HG03139 (cell line): ENCODE measurements at regions not wholly inside any gene's neighbourhood (a gene's known extent, or its start where the extent isn't known, plus 50 kb on each side); places are given as distances from the start of the nearest gene placed in this dataset.
"Not testable (repeated sequence)": the region's sequence is repeated elsewhere in the genome, so short reads cannot be mapped to it uniquely, and the experiment has no call there.

Source experiments
- ATAC-seq: cut with Tn5 transposase; IDR thresholded peaks from one replicate; pipeline ENCODE4 v1.9.1; 2021; ENCODE audit not compliant: unreplicated experiment

DNA sequence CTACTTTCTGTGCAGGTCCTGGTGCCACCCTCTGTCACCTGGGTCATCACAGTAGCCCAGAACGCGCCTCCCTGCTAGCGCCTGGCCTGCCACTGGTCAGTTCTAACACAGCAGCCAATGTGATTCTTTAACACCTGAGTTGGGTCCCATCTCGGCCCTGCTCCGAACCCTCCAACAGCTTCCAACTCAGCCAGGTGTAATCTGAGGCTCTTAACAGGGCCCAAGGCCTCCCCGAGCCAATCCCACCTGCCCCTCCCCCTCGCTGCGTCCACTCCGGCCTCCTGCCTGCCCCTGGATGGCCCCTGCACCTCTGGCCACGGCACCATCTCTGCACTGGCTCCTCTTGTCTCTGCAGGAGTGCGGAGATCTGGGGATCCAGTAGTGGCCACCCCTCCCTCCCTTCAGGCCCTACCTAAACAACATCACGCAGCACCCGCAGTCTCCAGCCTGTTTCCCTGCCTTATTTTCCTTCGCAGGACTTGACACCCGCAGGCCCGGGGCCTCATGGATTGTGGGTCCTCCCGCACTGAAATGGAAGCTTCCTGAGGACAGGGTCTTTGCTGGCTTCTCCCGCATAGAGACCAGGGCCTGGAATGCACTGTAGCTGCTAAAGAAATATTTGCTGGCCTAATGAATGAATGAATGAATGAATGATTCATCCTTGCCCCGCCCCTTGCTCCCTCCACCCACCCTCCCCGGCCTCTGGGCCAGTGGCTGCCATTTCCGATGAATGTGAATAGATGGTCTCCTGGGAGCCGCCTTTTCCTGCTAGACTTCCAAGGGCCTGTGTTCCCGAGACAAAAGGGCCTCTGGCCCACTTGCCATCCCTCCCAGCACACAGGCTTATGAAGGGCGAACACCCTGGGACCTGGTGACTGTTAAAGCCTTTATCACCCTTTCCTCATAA, 174.8 kb upstream of the FOXF1 start:
- no peak for ATAC-seq

- ATAC-seq = no peak
These were observed 173.2 kb upstream of the FOXF1 start for GRCh38 chr16:86337138-86337537.

GRCh38 chr16:86337581-86338402, 172.5 kb upstream of the FOXF1 start:
- no peak for ATAC-seq

DNA sequence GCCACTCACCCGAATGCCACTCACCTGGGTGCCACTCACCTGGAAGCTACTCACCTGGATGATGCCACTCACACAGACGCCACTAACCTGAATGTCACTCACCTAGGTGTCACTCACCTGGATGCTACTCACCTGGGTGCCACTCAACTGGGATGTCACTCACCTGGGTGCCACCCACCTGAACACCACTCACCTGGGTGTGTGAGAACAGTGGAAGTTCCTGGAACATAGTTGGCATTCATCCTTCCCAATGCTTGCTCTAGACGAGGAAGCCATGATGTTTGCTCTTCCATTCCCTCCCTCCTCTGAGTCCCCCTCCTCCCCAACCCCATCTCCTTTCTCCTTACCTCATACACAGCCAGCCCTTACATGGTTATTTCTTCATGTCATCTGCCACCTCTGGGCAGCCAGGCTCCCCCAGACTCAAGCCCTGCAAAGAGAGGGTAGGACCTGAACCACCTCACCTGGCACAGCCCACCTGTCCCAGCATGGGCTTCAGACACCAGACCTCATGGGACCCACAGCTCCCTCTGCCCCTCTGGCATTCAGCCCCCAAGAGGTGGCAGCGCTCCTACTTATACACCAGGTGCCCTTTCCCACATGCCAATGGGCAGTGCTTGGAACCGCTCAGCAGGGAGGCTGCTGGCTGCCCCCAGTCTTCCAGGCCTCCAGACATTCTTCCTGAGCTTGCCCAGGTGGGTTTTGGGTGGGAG, 171.8 kb upstream of the FOXF1 start:
- no peak for ATAC-seq

- ATAC-seq = no peak
These were observed 168.0 kb upstream of the FOXF1 start for GRCh38 chr16:86342161-86342834.

- no peak for ATAC-seq
These were observed 167.1 kb upstream of the FOXF1 start for GRCh38 chr16:86343027-86343795.

GRCh38 chr16:86343796-86344585, 166.3 kb upstream of the FOXF1 start:
- ATAC-seq = no peak

DNA sequence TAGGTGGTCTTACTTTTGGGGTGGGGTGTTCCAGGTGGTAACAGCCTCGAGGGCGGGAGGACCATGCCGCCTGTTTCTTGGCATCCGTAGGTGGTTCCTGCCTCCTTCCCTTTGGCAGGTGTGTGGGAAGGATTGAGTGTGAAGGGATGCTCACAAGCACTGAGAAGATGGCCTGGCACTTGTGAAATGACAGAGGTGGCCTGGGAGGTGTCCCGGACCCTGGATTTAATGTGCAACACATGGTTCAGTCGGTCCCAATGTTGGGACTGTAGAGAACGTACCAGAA, 165.8 kb upstream of the FOXF1 start:
- no peak for ATAC-seq

GRCh38 chr16:86344881-86345280, 165.4 kb upstream of the FOXF1 start:
- no peak for ATAC-seq

DNA sequence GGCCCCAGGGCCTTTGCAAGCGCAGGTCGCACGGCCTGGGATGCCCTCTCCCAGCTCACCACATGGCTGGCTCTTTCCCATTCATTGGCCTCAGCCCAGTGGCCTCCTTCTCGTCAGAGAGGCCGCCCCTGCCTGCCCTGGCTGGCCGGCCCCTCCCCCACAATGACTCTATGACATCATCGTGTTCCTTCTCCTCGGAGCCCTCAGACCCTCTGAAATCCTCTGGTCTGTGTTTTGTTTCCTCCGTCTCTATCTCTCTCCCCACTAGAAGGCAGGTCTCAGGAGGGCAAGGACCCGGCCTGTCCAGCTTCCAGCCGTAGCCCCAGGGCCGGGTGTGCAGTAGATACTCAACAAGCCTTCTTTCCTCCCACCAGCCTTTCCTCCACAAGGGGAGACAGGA, 164.8 kb upstream of the FOXF1 start:
- ATAC-seq = no peak

- no peak for ATAC-seq
These were observed 164.3 kb upstream of the FOXF1 start for GRCh38 chr16:86346034-86346433.

GRCh38 chr16:86347090-86347489, 163.2 kb upstream of the FOXF1 start:
- ATAC-seq = no peak

DNA sequence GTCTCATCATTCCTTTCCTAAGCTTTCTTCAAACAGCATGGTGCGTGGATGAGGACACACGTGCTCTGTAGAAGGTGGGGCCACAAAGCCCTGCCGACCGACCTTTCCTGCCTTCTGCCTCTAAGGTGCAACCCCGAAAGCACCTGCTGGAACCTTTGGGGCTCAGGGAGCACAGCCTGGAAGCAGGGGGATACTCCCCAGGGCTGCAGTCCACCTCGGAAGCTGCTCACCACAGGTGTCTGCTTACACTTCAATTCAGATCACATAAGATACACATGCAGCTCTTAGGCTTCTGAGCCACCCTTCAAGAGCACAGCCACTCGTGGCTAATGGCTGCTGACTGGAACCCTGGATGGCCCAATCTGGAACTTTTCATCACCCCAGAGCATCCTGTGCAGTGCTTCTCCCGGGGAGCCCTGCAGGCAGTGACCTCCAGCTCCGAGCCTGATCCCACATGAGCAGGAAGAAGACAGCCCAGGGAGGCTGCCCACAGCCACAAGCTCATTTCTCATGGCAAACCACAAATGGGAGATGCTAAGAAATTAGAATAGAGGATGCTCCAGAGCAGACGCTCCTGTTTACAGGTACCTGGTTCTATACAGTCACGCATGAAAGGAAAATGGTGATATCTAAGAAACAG, 162.3 kb upstream of the FOXF1 start:
- no peak for ATAC-seq

DNA sequence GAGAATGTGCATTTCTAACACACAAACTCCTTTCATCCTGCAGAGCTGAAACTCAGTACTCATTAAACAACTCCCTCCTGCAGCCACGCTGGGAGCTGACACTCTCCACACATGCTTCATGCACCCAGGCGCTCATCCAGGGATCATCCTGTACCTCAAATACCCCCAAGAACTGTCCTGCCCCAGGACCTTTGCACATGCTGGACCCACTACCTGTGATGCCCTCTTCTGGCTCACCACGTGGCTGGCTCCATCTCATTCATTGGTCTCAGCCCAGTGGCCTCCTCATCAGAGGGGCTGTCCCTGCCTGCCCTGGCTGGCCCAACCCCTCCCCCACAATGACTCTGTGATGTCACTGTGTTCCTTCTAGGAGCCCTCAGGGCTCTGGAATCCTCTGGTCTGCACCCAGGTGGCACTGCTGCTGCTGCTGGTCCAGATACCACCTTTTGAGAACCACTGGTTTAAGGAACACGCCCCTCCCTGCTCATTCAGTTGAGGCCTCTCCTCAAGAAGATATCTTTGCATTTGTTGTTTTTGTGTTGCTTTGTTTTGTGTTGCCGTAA, 160.9 kb upstream of the FOXF1 start:
- ATAC-seq = no peak

GRCh38 chr16:86350289-86350688, 160.0 kb upstream of the FOXF1 start:
- no peak for ATAC-seq

DNA sequence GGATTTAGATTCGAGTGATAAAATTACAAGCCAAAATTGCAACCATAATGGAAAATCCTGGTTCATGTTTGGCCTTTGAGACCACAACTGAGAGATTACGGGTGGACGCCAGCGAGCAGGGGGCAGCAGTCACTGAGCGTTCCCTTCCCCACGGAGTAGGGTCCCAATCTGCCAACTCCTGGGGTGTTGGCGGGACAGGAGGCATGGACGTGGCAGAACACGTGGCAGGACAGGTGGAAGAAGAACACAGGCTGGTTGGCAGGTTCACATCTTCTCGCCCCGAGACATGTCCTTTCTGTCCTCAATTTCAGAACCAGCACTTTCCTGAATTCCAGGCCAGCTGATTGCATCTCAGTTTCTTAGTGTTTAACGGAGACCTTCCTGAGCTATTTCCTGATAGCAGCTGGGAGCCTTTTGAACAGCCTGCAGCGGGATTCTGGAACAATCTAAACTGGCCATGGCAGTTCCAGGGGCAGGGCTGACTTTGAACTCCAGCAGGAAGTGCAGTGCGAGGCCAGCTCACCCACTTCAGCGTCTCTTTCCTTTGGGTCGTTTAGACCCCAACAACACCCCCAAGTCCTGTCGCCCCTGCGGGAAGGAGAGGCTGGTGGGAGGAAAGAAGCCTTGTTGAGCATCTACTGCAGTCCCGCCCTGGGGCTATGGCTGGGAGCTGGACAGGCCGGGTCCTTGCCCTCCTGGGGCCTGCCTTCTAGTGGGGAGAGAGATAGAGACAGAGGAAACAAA, 159.1 kb upstream of the FOXF1 start:
- no peak for ATAC-seq

- ATAC-seq = not testable (repeated sequence)
These were observed 158.6 kb upstream of the FOXF1 start for GRCh38 chr16:86351785-86352139.

- no peak for ATAC-seq
These were observed 157.2 kb upstream of the FOXF1 start for GRCh38 chr16:86353148-86353547.
